ENCODE measurements at regions not wholly inside any gene's neighbourhood (a gene's known extent, or its start where the extent isn't known, plus 50 kb on each side); places are given as distances from the start of the nearest gene placed in this dataset.

DNA sequence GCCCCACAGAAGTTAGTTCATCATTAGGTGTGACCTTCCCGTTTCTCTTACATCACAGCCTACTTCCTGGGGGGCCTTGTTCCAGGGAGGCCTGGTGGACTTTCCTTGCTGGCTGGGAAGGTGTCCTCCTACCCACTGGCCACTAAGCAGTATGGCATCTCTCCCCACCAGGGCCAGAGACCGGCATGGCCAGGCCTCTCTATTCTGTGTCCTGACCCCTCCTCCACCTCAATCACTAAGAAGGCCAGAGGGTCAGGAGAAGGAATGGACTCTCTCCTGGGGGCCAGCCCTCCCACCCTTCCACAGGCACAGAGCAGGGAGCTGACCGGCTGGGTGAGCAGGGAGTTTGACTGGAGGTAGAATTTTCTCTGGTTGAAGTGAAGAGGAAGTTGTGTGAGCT lies 81.9 kb downstream of the PJA1 start:
- TF ChIP-seq, protein P1, sequence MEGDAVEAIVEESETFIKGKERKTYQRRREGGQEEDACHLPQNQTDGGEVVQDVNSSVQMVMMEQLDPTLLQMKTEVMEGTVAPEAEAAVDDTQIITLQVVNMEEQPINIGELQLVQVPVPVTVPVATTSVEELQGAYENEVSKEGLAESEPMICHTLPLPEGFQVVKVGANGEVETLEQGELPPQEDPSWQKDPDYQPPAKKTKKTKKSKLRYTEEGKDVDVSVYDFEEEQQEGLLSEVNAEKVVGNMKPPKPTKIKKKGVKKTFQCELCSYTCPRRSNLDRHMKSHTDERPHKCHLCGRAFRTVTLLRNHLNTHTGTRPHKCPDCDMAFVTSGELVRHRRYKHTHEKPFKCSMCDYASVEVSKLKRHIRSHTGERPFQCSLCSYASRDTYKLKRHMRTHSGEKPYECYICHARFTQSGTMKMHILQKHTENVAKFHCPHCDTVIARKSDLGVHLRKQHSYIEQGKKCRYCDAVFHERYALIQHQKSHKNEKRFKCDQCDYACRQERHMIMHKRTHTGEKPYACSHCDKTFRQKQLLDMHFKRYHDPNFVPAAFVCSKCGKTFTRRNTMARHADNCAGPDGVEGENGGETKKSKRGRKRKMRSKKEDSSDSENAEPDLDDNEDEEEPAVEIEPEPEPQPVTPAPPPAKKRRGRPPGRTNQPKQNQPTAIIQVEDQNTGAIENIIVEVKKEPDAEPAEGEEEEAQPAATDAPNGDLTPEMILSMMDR (IDR thresholded peaks at IDR 0.05): no peak
- DNase-seq (no peak), ATAC-seq (no peak)
- Histone ChIP-seq H3K9me3 (no peaks in the 10 kb centered on the region), H3K4me1 (no peaks in the 10 kb centered on the region), H3K36me3 (no peaks in the 10 kb centered on the region), H3K27ac (no peak overlapping the region), H3K4me3 (no peak overlapping the region), H3K27me3 (peaks cover 0 to 32% (median 0%) of the 10 kb centered on the region in 7 donors)
- 78 to 81% methylated on average over 2 to 3 of the region's 3 CpGs for WGBS, 2 donors
- intact Hi-C loops (cut with DNase I): no loop called here

DNA sequence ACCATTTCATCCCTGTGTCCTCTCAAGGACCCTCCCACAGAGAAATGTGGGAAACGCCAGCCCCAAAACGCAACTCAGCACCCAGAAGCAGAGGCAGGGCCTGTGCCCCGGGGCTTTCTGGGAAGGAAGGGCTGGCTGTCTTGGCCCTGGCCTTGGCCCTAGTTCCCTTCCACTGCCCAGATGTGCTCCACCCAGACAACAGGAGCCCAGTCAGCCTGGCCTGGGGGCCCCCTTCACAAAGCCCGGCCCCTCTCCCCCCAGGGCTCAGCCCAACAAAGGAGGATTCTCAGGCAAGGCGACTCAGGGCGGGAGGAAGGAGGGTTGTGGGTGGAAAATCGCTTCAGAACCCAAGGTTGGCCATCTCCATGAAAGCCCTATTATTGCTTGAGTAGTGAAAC lies 82.5 kb downstream of the PJA1 start:
- no peaks in the 10 kb centered on the region for H3K9me3 ChIP-seq
- 86 to 94% methylated on average over 7 of the region's 7 CpGs for WGBS, 2 donors

DNA sequence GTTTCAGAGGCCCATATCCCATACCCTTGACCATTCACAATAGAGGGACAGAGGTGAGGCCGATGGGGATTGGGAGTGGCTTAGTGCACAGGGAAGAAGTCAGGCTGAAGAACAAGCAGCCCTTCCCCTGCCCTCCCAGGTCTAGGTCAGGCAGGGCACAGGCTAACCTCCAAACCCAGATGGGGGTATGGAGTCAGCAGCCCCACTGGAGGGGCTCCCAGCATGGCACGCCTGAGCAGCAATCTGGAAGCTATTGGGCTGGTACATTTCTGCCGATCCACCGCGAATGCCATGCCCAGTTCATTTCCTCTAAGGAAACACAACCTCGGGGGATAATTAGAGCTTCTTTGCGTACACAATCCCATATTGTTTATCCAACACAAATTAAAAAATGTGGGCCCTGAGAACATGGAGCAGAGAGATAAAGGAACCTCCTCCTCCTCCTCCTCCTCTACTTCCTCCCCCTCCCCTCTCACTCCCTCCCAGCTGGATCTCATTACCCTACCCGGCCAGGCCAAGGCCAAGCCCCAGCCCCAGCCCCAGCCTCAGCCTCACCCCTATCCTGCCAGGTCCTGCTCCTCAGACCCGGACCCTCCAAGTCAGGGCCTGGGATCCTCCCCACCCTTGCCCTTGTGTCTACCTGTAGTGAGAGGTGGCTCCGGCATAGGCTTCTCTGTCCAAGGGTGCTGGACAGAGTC lies 83.0 kb downstream of the PJA1 start:
- H3K4me3 ChIP-seq: no peak overlapping the region
- WGBS, 2 donors: 69 to 70% methylated on average over 10 of the region's 10 CpGs
- TF ChIP-seq, protein P1 (IDR thresholded peaks at IDR 0.05): no peak
- DNase-seq (no peak), ATAC-seq (no peak)
- intact Hi-C loops (cut with DNase I): no loop called here
- H3K4me1 ChIP-seq: no peaks in the 10 kb centered on the region
- H3K27ac ChIP-seq: no peak overlapping the region
- H3K36me3 ChIP-seq: no peaks in the 10 kb centered on the region
- peaks cover 0 to 28% (median 0%) of the 10 kb centered on the region in 7 donors for H3K27me3 ChIP-seq
- H3K9me3 ChIP-seq: no peaks in the 10 kb centered on the region

More for the DNA sequence above, 82.5 kb downstream of the PJA1 start:
- ATAC-seq (no peak), DNase-seq (no peak)
- Histone ChIP-seq H3K27me3 (peaks cover 0 to 32% (median 0%) of the 10 kb centered on the region in 7 donors), H3K4me1 (no peaks in the 10 kb centered on the region), H3K27ac (no peak overlapping the region), H3K36me3 (no peaks in the 10 kb centered on the region), H3K4me3 (no peak overlapping the region)
- intact Hi-C loops (cut with DNase I): no loop called here
- TF ChIP-seq, protein P1 (IDR thresholded peaks at IDR 0.05): no peak

DNA sequence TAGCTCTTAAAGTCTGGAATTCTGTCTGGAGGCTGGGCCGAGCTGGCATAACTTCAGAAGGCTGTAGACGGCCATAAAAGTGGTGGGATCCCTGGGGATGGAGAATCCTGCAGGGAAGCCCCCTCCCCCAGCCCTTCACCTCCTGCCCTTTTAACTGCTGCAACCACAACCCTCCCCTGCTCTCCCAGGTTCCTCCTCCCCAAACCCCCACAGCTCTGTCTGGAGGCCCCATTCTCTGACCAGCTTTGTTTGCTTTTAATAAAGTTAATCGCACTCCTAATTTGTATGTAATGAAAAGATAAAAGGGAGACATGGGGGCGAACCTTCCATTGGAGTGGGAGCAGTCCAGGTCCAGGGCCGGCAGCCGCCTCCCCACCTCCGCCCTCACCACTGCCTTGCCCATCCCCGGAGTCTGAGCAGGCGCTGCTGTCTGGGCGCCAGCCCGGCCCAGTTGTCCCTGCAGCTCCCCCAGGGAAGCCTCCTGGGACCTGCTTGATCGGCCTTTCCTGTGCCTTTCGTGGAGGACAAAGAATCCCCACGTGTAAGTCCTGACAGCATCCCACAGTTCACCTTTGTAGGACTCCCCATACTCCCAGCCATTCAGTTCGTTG lies 84.3 kb downstream of the PJA1 start:
- DNase-seq (no peak), ATAC-seq (no peak)
- no peaks in the 10 kb centered on the region for H3K4me1 ChIP-seq
- no peak overlapping the region for H3K27ac ChIP-seq
- H3K27me3 ChIP-seq: peaks cover 0 to 30% (median 0%) of the 10 kb centered on the region in 7 donors
- intact Hi-C loops (cut with DNase I): no loop called here
- H3K9me3 ChIP-seq: no peaks in the 10 kb centered on the region
- WGBS, 2 donors: 75 to 77% methylated on average over 15 of the region's 15 CpGs
- TF ChIP-seq, protein P1 (IDR thresholded peaks at IDR 0.05): no peak
- H3K4me3 ChIP-seq: no peak overlapping the region
- H3K36me3 ChIP-seq: no peaks in the 10 kb centered on the region

Measured in heart right ventricle (tissue), 16 donors.